ENCODE measurements at regions not wholly inside any gene's neighbourhood (a gene's known extent, or its start where the extent isn't known, plus 50 kb on each side); places are given as distances from the start of the nearest gene placed in this dataset.

- no peak for DNase-seq (ENCODE audit: low spot score)
These were observed 206.9 kb downstream of the RPLP1 start for GRCh38 chr15:69659454-69660050.

GRCh38 chr15:69660114-69660513 lies 207.5 kb downstream of the RPLP1 start:
- no peak for DNase-seq (ENCODE audit: low spot score)

GRCh38 chr15:69660658-69661405 lies 208.2 kb downstream of the RPLP1 start:
- DNase-seq (ENCODE audit: low spot score): no peak

- no peak for DNase-seq (ENCODE audit: low spot score)
These were observed 208.8 kb downstream of the RPLP1 start for GRCh38 chr15:69661446-69661845.

GRCh38 chr15:69661871-69662644 lies 209.4 kb downstream of the RPLP1 start:
- DNase-seq (ENCODE audit: low spot score): no peak

- no peak for DNase-seq (ENCODE audit: low spot score)
These were observed 210.0 kb downstream of the RPLP1 start for GRCh38 chr15:69662645-69663000.

- no peak for DNase-seq (ENCODE audit: low spot score)
These were observed 210.8 kb downstream of the RPLP1 start for GRCh38 chr15:69663441-69663840.

- DNase-seq (ENCODE audit: low spot score): no peak
These were observed 211.4 kb downstream of the RPLP1 start for GRCh38 chr15:69663982-69664381.

- no peak for DNase-seq (ENCODE audit: low spot score)
These were observed 212.3 kb downstream of the RPLP1 start for GRCh38 chr15:69664572-69665571.

GRCh38 chr15:69665641-69666111 lies 213.1 kb downstream of the RPLP1 start:
- DNase-seq (ENCODE audit: low spot score): no peak

GRCh38 chr15:69666441-69666882 lies 213.8 kb downstream of the RPLP1 start:
- DNase-seq (ENCODE audit: low spot score): peak; percentile 33

GRCh38 chr15:69666921-69667811 lies 214.5 kb downstream of the RPLP1 start:
- DNase-seq (ENCODE audit: low spot score): peak; percentile 55

- DNase-seq (ENCODE audit: low spot score): peak; percentile 32
These were observed 215.6 kb downstream of the RPLP1 start for GRCh38 chr15:69668039-69668705.

- peak; percentile 5 for DNase-seq (ENCODE audit: low spot score)
These were observed 216.3 kb downstream of the RPLP1 start for GRCh38 chr15:69668963-69669362.

GRCh38 chr15:69669446-69669845 lies 216.8 kb downstream of the RPLP1 start:
- no peak for DNase-seq (ENCODE audit: low spot score)

- DNase-seq (ENCODE audit: low spot score): no peak
These were observed 220.8 kb downstream of the RPLP1 start for GRCh38 chr15:69673291-69673881.

GRCh38 chr15:69675731-69676130 lies 223.1 kb downstream of the RPLP1 start:
- no peak for DNase-seq (ENCODE audit: low spot score)

- no peak for DNase-seq (ENCODE audit: low spot score)
These were observed 224.8 kb downstream of the RPLP1 start for GRCh38 chr15:69677403-69677802.

GRCh38 chr15:69679623-69680228 lies 227.1 kb downstream of the RPLP1 start:
- no peak for DNase-seq (ENCODE audit: low spot score)
